GM13976 (cell line): ENCODE measurements at regions not wholly inside any gene's neighbourhood (a gene's known extent, or its start where the extent isn't known, plus 50 kb on each side); places are given as distances from the start of the nearest gene placed in this dataset.

Experiments used
- DNase-seq: peaks from one replicate; pipeline ENCODE4 v3.0.0; 2012; ENCODE audit warnings: low spot score
- in situ Hi-C: fragments of 300-500 bp; cut with MboI; formaldehyde crosslinking; loops from one replicate; pipeline ENCODE4 v1.12.0; 2022; ENCODE audit warnings: low sequenced_read_pairs, mixed read lengths, inconsistent platforms; ENCODE audit not compliant: unreplicated experiment
- TF ChIP-seq, protein P1 (sequence below): IDR thresholded peaks from 2 replicates; pipeline ENCODE4 v1.5.1; 2012; ENCODE audit warnings: borderline replicate concordance, mild to moderate bottlenecking; ENCODE audit not compliant: insufficient read depth; ENCODE audit errors: extremely low read depth, missing control alignments, control extremely low read depth

DNA sequence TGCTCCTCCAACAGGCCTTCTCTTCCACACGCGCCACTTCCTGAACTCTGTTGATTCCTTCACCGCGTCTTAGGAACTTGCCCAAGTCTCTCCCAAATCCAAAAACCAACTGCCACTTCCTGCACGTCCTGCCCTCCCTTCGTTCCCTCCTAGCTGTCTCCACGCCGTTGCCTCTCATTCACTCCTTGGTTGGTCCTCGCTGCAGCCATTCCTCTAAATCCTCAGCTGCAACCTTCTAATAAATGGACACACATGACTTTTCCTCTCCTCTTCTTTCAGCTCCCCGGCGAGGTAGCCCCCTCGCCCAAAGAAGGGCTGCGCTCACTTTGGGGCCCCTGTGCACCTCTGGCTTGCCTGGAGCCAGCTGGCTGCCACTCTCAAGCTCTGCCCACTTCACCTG, 110.2 kb downstream of the XRCC2 start:
- in situ Hi-C loops: no loop called here
- TF ChIP-seq, protein P1, sequence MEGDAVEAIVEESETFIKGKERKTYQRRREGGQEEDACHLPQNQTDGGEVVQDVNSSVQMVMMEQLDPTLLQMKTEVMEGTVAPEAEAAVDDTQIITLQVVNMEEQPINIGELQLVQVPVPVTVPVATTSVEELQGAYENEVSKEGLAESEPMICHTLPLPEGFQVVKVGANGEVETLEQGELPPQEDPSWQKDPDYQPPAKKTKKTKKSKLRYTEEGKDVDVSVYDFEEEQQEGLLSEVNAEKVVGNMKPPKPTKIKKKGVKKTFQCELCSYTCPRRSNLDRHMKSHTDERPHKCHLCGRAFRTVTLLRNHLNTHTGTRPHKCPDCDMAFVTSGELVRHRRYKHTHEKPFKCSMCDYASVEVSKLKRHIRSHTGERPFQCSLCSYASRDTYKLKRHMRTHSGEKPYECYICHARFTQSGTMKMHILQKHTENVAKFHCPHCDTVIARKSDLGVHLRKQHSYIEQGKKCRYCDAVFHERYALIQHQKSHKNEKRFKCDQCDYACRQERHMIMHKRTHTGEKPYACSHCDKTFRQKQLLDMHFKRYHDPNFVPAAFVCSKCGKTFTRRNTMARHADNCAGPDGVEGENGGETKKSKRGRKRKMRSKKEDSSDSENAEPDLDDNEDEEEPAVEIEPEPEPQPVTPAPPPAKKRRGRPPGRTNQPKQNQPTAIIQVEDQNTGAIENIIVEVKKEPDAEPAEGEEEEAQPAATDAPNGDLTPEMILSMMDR: no peak

DNA sequence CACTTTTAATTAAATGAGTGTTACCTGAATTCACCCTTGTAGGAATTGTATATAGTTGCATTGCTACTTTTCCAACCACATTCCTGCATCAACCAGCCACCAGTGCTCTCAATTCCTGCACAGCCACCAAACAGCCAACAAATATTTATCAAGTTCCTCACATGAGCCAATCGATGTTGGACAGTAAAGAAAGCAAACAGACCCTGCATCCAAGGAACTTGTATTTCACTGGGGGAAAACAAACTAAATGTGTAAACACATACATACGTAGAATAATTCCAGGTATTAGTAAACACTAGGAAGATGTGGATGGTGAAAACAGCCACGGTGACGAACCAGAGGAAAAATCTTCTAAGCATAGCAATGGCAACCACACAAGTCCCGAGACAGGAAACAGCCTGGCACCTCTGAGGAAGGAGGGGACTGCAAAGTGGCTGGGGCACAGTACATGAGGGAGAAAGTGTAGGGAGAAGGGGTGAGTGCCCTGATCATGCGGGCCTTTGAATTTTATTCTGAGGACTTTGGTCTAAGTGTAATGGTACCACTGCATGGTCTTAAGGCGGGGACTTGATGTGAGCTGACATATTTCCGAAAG, 111.2 kb downstream of the XRCC2 start:
- TF ChIP-seq, protein P1: no peak
- no peak for DNase-seq
- in situ Hi-C loops: no loop called here

More for the DNA sequence above, 110.2 kb downstream of the XRCC2 start:
- DNase-seq: no peak

DNA sequence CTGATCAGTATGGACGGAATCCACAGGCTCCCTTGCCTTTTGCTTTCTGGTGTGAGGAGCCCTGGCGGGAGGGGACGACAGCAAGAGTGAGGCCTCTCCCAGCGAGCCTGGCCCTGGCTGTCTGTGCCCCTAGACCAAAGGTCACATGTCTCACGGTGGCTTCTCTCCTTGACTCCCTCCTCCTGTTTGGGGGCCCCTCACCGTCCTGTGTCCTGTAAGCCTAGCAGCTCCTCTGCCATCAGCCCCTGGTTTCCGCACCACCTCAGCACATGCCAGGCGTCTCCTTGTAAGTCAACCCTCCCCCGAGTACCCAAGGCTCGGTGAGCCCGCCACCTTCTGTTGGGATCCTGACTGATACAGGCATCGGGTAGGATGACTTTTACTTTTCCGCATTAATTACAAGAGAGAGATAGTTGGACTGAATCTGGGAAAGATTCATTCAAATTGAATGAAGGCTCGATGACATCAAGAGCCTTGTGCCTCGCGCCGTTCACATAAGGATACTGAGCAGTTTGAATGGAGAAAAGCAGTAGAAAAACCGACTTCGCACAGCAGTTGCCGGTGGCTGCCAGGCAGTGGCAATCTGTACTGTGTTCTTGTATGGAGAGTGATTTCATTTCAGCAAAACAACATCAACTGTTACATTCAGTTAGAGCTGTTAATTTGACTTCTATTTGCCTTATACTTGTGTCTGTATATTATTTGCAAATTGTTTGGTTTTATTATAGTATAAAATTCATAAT, 119.8 kb downstream of the XRCC2 start:
- TF ChIP-seq, protein P1: no peak
- in situ Hi-C loops: no loop called here
- DNase-seq: no peak

DNA sequence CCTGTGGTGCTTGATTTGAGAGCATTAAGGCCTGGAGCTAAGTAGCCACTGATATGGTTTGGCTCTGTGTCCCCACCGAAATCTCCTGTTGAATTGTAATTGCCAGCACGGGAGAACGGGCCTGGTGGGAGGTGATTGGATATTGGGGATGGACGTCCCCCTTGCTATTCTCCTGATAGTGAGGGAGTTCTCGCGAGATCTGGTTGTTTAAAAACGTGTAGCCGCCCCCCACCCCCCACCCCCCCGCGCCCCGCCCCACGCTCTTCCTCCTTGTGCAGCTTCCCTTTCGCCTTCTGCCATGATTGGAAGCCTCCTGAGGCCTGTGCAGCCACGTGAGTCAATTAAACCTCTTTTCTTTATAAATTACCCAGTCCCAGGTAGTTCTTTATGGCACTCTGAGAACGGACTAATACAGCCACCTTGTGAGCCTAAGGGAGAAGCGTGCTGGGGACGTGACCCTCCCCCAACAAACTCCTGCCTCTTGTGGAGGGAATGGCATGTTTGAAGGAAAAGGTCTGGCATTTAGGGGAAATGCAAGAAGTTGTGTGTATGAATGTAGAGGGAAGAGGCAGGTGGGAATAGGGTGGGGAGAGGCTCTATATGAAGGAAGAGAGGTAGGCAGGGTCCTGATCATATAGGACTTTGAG, 118.0 kb upstream of the KMT2C start:
- DNase-seq: no peak
- TF ChIP-seq, protein P1: no peak

DNA sequence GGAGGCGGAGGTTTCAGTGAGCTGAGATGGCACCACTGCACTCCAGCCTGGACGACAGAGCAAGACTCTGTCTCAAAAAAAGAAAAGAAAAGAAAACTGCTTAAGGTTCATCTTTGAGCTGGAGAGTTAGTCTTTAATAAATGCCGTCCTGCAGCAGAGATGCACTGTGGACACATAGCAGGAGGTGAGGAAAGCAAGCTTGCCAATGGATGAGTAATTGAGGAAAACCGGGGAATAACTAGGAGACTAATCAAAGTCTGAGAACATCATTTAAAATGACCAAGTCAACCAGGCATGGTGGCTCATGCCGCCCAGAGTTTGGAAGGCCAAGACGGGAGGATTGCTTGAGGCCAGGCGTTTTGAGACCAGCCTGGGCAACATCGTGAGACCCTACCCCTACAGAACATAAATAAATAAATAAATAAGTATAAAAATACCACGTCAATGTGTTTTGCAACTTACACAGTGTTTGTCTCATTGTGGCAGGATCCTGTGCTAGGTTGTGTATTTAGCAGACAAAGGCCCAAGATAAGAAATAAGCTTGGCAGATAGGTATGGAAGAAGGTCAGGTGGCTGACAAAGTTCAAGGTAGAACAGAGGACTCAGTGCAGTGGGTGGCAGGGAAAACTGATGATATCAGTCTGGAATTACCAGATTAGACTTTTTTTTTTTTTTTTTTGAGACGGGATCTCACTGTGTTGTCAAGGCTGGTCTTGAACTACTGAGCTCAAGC, 115.7 kb upstream of the KMT2C start:
- in situ Hi-C loops: no loop called here
- TF ChIP-seq, protein P1: no peak
- no peak for DNase-seq

More for the DNA sequence above, 118.0 kb upstream of the KMT2C start:
- in situ Hi-C loops: no loop called here

DNA sequence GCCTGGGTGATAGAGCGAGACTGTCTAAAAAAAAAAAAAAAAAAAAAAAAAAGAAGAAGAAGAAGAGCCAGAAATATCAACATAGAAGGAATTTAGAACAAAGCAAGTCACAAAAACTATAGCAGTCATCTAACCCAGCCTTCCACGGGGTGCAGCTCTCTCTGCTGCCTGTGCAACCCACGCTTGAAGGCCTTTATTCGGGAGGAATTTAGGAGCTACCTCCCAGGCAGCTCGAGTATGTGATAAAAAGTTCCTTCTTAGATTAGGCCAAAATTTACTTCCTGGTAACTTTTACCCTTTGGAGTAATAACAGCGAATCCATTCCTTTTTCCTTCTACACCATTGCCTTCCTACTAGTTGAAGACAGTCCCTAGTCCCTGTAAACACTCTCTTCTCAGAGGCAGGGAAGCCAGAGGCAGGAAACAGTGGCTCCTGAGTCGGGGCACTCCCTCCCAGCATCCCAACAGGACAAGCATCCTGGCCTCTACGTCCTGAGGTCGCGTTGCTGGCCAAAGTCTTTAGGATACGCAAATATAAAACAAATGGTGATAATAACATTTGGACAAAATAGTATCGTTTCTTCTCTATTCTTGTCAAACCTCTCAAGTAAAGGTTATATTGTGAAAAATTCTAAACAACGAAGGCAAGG, 109.3 kb upstream of the KMT2C start:
- TF ChIP-seq, protein P1: no peak
- in situ Hi-C loops: no loop called here
- DNase-seq: no peak
